ENCODE measurements at regions not wholly inside any gene's neighbourhood (a gene's known extent, or its start where the extent isn't known, plus 50 kb on each side); places are given as distances from the start of the nearest gene placed in this dataset.
"Not testable (repeated sequence)": the region's sequence is repeated elsewhere in the genome, so short reads cannot be mapped to it uniquely, and the experiment has no call there.

DNA sequence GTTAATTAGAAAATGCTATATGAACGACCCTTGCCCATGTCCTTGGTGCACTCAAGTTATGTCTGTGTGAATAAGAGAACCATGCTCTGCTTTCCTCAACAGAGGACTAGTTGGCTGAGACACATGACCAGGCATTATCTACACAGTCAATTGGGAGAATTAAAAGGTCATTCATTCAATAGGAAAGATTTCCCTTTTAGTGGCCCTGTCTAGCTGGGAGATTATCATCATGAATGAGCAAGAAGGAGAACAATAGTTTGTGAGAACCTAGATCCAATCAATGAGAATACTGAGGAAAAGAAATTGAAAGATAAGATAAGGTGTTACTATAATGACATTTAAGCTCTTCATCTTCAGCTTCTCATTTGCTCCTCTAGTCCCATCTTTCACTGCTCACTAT lies 1033.4 kb upstream of the LCORL start:
- H3K4me1 ChIP-seq (replicated peaks in 1 of 2), result peaks cover 0 to 11% of the 10 kb centered on the region in 2 donors
- 0 to 71% (median 17%) methylated on average over 1 of the region's 1 CpG; no CpG with 5 or more reads in 1 of the 10 experiments for WGBS, 10 experiments
- in situ Hi-C loops (cut with MboI; ENCODE audit: low pct_unique_long_range_greater_than_20kb in 2 of 9, low sequenced_read_pairs in 9 of 9, unreplicated experiment in 9 of 9), result no loop called here
- no peak for ATAC-seq (replicated peaks in 6 of 8)
- no peak overlapping the region for H3K4me3 ChIP-seq
- no peak overlapping the region for H3K27ac ChIP-seq

DNA sequence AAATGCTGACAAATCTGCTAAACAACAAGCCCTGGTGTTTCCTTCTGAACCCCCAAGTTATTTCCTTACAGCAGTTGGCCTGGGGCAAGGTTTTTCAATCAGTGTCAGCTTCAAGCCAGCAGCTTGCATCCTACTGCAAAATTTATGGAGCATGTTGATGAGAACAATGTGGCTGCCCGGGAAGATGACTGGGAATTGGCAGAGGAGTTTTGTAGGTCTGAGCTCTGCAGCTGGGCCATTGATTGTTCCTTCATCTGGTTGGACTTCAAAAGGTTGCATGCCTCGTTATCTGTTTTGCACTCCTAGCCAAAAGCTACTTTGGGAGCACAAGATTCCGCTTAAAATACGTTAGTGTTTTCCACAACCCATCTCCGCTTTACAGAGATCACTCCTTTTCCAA lies 1030.3 kb upstream of the LCORL start:
- H3K4me1 ChIP-seq (replicated peaks in 1 of 2), result peaks cover 4 to 11% of the 10 kb centered on the region in 2 donors
- H3K27ac ChIP-seq, result no peak overlapping the region
- peak in 3 of 8 experiments; percentile 30 to 56 (median 41) for ATAC-seq (replicated peaks in 6 of 8)
- in situ Hi-C loops (cut with MboI; ENCODE audit: low pct_unique_long_range_greater_than_20kb in 2 of 9, low sequenced_read_pairs in 9 of 9, unreplicated experiment in 9 of 9), result no loop called here
- 0 to 53% (median 28%) methylated on average over 2 to 5 of the region's 5 CpGs; no CpG with 5 or more reads in 4 of the 10 experiments for WGBS, 10 experiments
- H3K4me3 ChIP-seq, result no peak overlapping the region

GRCh38 chr4:19047279-19047880 lies 1025.8 kb upstream of the LCORL start:
- no peak overlapping the region for H3K27ac ChIP-seq
- 0 to 100% (median 100%) methylated on average over 1 to 2 of the region's 2 CpGs; no CpG with 5 or more reads in 3 of the 10 experiments for WGBS, 10 experiments
- peaks cover 4% of the 10 kb centered on the region in 2 donors for H3K4me1 ChIP-seq (replicated peaks in 1 of 2)
- no peak overlapping the region for H3K4me3 ChIP-seq
- in situ Hi-C loops (cut with MboI; ENCODE audit: low pct_unique_long_range_greater_than_20kb in 2 of 9, low sequenced_read_pairs in 9 of 9, unreplicated experiment in 9 of 9), result no loop called here
- ATAC-seq (replicated peaks in 6 of 8), result peak in 3 of 8 experiments; percentile 27 to 66 (median 40)

DNA sequence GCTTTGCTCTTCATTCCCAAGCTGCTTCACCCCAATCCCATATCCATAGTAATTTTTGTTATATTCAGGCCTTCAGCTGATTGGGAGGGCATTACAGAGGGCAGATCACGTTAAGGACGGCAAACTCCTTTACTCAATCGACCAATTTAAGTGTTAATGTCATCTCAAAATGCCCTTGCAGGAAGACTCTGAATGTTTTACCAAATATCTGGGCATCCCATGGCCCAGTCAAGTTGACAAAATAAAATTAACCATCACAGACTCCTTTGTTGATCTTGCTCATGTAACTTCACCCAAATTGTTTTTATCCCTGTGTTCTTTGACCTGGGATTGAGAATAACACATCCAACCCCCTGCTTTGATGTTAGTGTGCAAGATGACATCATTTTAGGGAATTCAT lies 1018.3 kb upstream of the LCORL start:
- no peak overlapping the region for H3K4me3 ChIP-seq
- 17 to 93% (median 40%) methylated on average over 1 to 3 of the region's 3 CpGs; no CpG with 5 or more reads in 3 of the 10 experiments for WGBS, 10 experiments
- H3K4me1 ChIP-seq (replicated peaks in 1 of 2), result no peaks in the 10 kb centered on the region
- H3K27ac ChIP-seq, result no peak overlapping the region
- no peak for ATAC-seq (replicated peaks in 6 of 8)
- in situ Hi-C loops (cut with MboI; ENCODE audit: low pct_unique_long_range_greater_than_20kb in 2 of 9, low sequenced_read_pairs in 9 of 9, unreplicated experiment in 9 of 9), result no loop called here

GRCh38 chr4:19038231-19038630 lies 1016.7 kb upstream of the LCORL start:
- in situ Hi-C loops (cut with MboI; ENCODE audit: low pct_unique_long_range_greater_than_20kb in 2 of 9, low sequenced_read_pairs in 9 of 9, unreplicated experiment in 9 of 9), result no loop called here
- ATAC-seq (replicated peaks in 6 of 8), result no peak
- Histone ChIP-seq H3K4me3 (no peak overlapping the region), H3K27ac (no peak overlapping the region), H3K4me1 (replicated peaks in 1 of 2) (peaks cover 0 to 5% of the 10 kb centered on the region in 2 donors)

- Histone ChIP-seq H3K27ac (no peak overlapping the region), H3K4me1 (replicated peaks in 1 of 2) (peaks cover 3 to 14% of the 10 kb centered on the region in 2 donors), H3K4me3 (no peak overlapping the region)
- in situ Hi-C loops (cut with MboI; ENCODE audit: low pct_unique_long_range_greater_than_20kb in 2 of 9, low sequenced_read_pairs in 9 of 9, unreplicated experiment in 9 of 9), result no loop called here
- peak in 6 of 8 experiments; percentile 16 to 81 (median 47) for ATAC-seq (replicated peaks in 6 of 8)
- WGBS, 10 experiments, result 0 to 100% (median 76%) methylated on average over 1 to 2 of the region's 2 CpGs; no CpG with 5 or more reads in 2 of the 10 experiments
Observed at GRCh38 chr4:19033816-19034733, 1012.5 kb upstream of the LCORL start.

- Histone ChIP-seq H3K27ac (no peak overlapping the region), H3K4me3 (no peak overlapping the region), H3K4me1 (replicated peaks in 1 of 2) (peaks cover 17 to 24% of the 10 kb centered on the region in 2 donors)
- no peak for ATAC-seq (replicated peaks in 6 of 8)
- in situ Hi-C loops (cut with MboI; ENCODE audit: low pct_unique_long_range_greater_than_20kb in 2 of 9, low sequenced_read_pairs in 9 of 9, unreplicated experiment in 9 of 9), result no loop called here
Observed at GRCh38 chr4:19030536-19030935, 1009.0 kb upstream of the LCORL start.

DNA sequence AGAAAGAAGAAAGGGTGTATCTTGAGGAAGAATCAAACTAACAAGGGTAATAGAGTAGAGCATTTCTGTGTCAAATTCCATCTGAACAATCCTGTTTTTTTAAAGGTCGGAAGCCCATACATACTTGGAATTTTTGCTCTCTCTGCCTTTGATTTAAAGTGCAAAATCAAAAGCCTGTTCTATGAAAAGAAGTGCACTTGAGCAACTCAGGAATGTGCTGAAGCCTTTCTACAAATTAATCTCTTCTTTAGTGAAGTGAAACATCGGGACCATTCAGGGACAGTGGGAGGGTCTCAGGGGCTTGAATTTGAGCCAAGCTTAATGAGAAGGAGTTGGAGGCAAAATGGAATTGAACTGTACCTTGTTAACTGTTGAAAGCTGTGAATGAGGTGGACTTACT lies 1008.5 kb upstream of the LCORL start:
- H3K4me1 ChIP-seq (replicated peaks in 1 of 2), result peaks cover 22 to 27% of the 10 kb centered on the region in 2 donors
- 5 to 73% (median 45%) methylated on average over 1 to 2 of the region's 2 CpGs; no CpG with 5 or more reads in 2 of the 10 experiments for WGBS, 10 experiments
- no peak overlapping the region for H3K27ac ChIP-seq
- ATAC-seq (replicated peaks in 6 of 8), result peak in 5 of 8 experiments; percentile 20 to 68 (median 60)
- in situ Hi-C loops (cut with MboI; ENCODE audit: low pct_unique_long_range_greater_than_20kb in 2 of 9, low sequenced_read_pairs in 9 of 9, unreplicated experiment in 9 of 9), result no loop called here
- H3K4me3 ChIP-seq, result no peak overlapping the region

GRCh38 chr4:19026281-19026680 lies 1004.7 kb upstream of the LCORL start:
- H3K27ac ChIP-seq, result peak overlapping the region in 1 of 2 donors; percentile 62
- H3K4me3 ChIP-seq, result no peak overlapping the region
- H3K4me1 ChIP-seq (replicated peaks in 1 of 2), result peaks cover 28 to 31% of the 10 kb centered on the region in 2 donors
- peak in 7 of 8 experiments; percentile 67 to 80 (median 76) for ATAC-seq (replicated peaks in 6 of 8)
- in situ Hi-C loops (cut with MboI; ENCODE audit: low pct_unique_long_range_greater_than_20kb in 2 of 9, low sequenced_read_pairs in 9 of 9, unreplicated experiment in 9 of 9), result no loop called here
- 0 to 33% (median 14%) methylated on average over 1 of the region's 1 CpG; no CpG with 5 or more reads in 5 of the 10 experiments for WGBS, 10 experiments

GRCh38 chr4:19025031-19025430 lies 1003.5 kb upstream of the LCORL start:
- no peak overlapping the region for H3K4me3 ChIP-seq
- H3K27ac ChIP-seq, result no peak overlapping the region
- peak in 6 of 8 experiments; percentile 30 to 91 (median 82) for ATAC-seq (replicated peaks in 6 of 8)
- 11 to 83% (median 42%) methylated on average over 2 of the region's 2 CpGs; no CpG with 5 or more reads in 5 of the 10 experiments for WGBS, 10 experiments
- in situ Hi-C loops (cut with MboI; ENCODE audit: low pct_unique_long_range_greater_than_20kb in 2 of 9, low sequenced_read_pairs in 9 of 9, unreplicated experiment in 9 of 9), result no loop called here
- H3K4me1 ChIP-seq (replicated peaks in 1 of 2), result peaks cover 23 to 25% of the 10 kb centered on the region in 2 donors

DNA sequence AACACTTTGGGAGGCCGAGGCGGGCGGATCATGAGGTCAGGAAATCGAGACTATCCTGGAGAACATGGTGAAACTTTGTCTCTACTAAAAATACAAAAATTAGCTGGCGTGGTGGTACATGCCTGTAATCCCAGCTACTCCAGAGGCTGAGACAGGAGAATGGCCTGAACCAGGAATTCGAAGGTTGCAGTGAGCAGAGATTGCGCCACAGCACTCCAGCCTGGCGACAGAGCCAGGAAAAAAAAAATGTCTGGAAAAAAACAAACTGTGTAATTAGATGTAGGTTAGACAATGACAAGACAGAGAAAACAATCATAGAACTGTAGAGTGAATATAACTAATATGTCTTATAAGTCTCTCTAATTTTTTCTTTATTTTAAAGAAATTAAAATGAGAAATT lies 1002.5 kb upstream of the LCORL start:
- Histone ChIP-seq H3K27ac (no peak overlapping the region), H3K4me3 (no peak overlapping the region), H3K4me1 (replicated peaks in 1 of 2) (peaks cover 22 to 25% of the 10 kb centered on the region in 2 donors)
- in situ Hi-C loops (cut with MboI; ENCODE audit: low pct_unique_long_range_greater_than_20kb in 2 of 9, low sequenced_read_pairs in 9 of 9, unreplicated experiment in 9 of 9), result no loop called here
- WGBS, 10 experiments, result 64 to 100% (median 88%) methylated on average over 2 to 8 of the region's 8 CpGs
- no peak for ATAC-seq (replicated peaks in 6 of 8)

DNA sequence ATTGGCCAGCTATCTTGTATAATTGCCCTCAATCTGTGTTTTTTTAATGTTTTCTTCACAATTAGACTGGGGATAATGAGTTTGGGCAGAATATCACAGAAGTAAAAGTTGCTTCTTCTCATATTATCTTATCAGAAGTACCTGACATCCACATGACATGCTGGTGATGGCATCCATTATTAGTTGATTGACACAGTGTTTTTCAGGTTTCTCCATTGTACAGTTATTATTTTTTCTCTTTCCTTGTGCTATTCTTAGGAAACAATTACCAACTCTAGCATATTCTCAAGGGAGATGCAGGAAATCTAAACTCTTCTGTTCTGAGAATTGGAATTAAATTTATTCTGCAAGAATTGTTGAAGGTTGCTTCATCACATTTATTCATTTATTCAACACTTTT lies 1000.1 kb upstream of the LCORL start:
- Histone ChIP-seq H3K4me3 (no peak overlapping the region), H3K27ac (no peak overlapping the region), H3K4me1 (replicated peaks in 1 of 2) (peaks cover 20 to 22% of the 10 kb centered on the region in 2 donors)
- ATAC-seq (replicated peaks in 6 of 8), result no peak
- in situ Hi-C loops (cut with MboI; ENCODE audit: low pct_unique_long_range_greater_than_20kb in 2 of 9, low sequenced_read_pairs in 9 of 9, unreplicated experiment in 9 of 9), result no loop called here

DNA sequence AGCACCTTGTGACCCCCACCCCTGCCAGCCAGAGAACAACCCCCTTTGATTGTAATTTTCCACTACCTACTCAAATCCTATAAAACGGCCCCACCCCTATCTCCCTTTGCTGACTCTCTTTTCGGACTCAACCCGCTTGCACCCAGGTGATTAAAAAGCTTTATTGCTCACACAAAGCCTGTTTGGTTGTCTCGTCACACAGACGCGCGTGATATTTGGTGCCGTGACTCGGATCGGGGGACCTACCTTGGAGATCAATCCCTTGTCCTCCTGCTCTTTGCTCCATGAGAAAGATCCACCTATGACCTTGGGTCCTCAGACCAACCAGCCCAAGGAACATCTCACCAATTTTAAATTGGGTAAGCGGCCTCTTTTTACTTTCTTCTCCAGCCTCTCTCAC lies 995.0 kb upstream of the LCORL start:
- WGBS, 10 experiments, result 71 to 100% (median 91%) methylated on average over 1 to 8 of the region's 11 CpGs; no CpG with 5 or more reads in 1 of the 10 experiments
- H3K4me1 ChIP-seq (replicated peaks in 1 of 2); ATAC-seq (replicated peaks in 6 of 8); H3K4me3 ChIP-seq; H3K27ac ChIP-seq; in situ Hi-C loops (cut with MboI; ENCODE audit: low pct_unique_long_range_greater_than_20kb in 2 of 9, low sequenced_read_pairs in 9 of 9, unreplicated experiment in 9 of 9): not testable (repeated sequence)

Measured in motor neuron (in vitro differentiated cells).